Gastrocnemius medialis (tissue), 4 donors: ENCODE measurements at regions not wholly inside any gene's neighbourhood (a gene's known extent, or its start where the extent isn't known, plus 50 kb on each side); places are given as distances from the start of the nearest gene placed in this dataset.

Experiments
- CTCF ChIP-seq, 5 experiments: fragments of 450-650 bp in 3 of 5; fragments of 200-600 bp in 2 of 5; sonication (generic) in 2 of 5; IDR thresholded peaks in 4 of 5; conservative IDR thresholded peaks in 1 of 5; 1 replicate in 4 of 5; 2 replicates in 1 of 5; pipeline ENCODE4 v1.5.1; 2016 to 2019; ENCODE audit warnings: antibody characterized with exemption in 5 of 5, mild to moderate bottlenecking in 3 of 5, moderate library complexity in 3 of 5
- POLR2A ChIP-seq, 2 donors: fragments of 450-650 bp; IDR thresholded peaks; one replicate each; pipeline ENCODE4 v1.6.1; 2017; ENCODE audit warnings: antibody characterized with exemption in 2 of 2, mild to moderate bottlenecking in 2 of 2, moderate library complexity in 2 of 2

- no peak for TF ChIP-seq POLR2A (IDR thresholded peaks at IDR 0.05)
- no peak for TF ChIP-seq CTCF (IDR thresholded peaks at IDR 0.05 in 4 of 5, conservative IDR thresholded peaks at IDR 0.05 in 1 of 5)
These were observed 250.6 kb upstream of the NR2F2 start for GRCh38 chr15:96079882-96080281.
